GF-D8 (cell line): ENCODE measurements at regions not wholly inside any gene's neighbourhood (a gene's known extent, or its start where the extent isn't known, plus 50 kb on each side); places are given as distances from the start of the nearest gene placed in this dataset.
"Not testable (repeated sequence)": the region's sequence is repeated elsewhere in the genome, so short reads cannot be mapped to it uniquely, and the experiment has no call there.

Experiments used
- DNase-seq: peaks from one replicate; lab custom pipeline; 2025; lab: John Stamatoyannopoulos, UW

GRCh38 chr12:131250028-131250950 lies 296.6 kb downstream of the ADGRD1 start:
- no peak for DNase-seq

DNA sequence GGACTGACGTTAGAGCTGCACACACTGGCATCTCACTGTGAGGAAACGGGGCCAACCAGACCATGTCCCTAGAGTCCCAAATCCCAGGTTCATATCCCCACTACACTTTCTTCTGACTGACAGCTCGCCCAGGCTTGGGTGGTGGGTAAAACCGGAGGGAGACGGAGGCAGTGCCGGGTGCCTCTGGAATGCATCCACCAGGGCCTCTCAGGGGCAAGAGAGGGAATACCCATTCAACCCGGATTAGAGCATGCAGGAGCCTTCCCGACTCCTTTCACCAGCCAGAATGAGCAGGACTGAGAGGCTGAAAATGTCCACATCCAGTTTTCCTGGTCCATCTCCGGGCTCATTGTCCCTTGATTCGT lies 297.2 kb downstream of the ADGRD1 start:
- no peak for DNase-seq

DNA sequence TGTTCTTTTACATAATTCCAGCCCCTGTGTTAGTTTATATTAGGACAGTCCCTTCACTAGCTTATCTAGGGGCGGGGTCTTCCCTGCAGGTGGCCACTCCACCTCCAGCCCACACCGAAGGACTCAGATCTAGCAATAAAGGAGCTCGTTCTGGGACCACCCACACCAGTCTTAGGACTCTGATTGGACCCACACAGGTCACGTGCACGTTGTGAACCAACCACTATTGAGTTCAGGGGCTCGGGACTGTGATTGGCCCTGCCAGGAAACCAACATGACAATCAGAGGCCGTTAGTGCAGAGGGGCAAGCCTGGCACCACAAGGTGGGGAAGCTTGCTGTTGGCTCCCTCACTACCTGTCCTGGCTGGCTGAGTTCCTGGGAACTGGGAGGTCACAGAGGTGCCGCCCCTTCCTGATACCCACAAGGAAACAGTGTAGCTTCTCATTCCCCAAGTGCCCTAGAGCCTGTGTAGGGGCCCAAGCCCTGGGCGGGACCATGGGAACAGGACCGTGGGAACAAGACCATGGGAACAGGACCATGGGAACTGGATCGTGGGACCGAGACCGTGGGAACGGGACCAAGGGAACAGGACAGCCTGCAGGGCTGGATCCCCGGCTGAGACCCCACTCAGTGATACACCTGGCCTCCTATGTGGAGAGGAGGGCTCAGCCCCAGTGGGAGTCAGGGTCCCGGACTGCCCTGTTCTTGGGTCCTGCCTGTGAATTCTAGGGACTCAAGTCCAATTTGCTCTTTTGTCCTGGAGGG lies 297.8 kb downstream of the ADGRD1 start:
- no peak for DNase-seq

DNA sequence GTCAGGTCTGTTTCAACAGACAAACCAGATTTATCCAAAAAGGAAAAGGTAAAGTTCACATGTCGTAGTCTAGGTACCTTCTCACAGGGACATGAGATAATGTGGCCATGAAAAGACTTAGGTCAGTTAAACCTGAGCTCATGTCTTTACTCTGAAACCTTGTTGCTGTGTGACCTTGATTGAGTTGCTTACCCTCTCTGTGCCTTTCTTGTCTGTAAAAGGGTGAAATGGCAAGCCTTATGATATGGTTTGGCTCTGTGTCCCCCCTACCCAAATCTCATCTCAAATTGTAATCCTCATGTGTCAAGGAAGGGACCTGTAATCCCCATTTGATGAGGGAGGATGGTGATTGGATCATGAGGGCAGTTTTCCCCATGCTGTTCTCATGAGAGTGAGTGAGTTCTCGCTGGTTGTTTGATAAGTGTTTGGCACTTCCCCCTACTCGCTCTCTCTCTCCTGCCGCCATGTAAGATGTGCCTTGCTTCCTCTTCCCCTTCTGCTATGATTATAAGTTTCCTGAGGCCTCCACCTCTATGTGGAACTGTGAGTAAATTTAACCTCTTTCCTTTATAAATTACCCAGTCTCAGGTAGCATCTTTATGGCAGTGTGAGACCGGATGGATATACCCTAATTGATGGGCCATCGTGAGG lies 299.8 kb downstream of the ADGRD1 start:
- DNase-seq = no peak

- no peak for DNase-seq
Observed at GRCh38 chr12:131254374-131254773, 300.7 kb downstream of the ADGRD1 start.

GRCh38 chr12:131258398-131258797 lies 304.7 kb downstream of the ADGRD1 start:
- DNase-seq = no peak

- no peak for DNase-seq
Observed at GRCh38 chr12:131260251-131260905, 306.7 kb downstream of the ADGRD1 start.

GRCh38 chr12:131260954-131261353 lies 307.2 kb downstream of the ADGRD1 start:
- DNase-seq = no peak

DNA sequence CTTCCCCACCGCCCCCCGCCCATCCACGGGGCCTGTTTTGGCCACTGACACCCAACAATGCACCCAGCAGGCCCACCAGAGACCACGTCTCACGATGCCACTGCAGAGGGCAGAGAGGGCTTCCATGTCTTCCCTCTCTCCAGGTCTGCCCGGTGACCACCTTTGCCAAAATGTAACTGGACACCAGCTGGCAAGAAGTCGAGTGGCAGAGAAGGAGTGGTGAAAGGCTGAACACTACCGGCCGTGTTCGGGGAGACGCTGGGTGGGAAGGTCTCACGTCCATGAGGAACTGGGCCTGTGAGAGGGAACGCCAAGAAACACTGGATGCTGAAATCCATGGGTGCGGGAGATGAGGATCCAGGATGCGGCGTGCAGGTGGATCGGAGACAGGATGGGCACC lies 308.2 kb downstream of the ADGRD1 start:
- no peak for DNase-seq

GRCh38 chr12:131263626-131264025 lies 309.9 kb downstream of the ADGRD1 start:
- DNase-seq = no peak

GRCh38 chr12:131264635-131265034 lies 310.9 kb downstream of the ADGRD1 start:
- DNase-seq = no peak

DNA sequence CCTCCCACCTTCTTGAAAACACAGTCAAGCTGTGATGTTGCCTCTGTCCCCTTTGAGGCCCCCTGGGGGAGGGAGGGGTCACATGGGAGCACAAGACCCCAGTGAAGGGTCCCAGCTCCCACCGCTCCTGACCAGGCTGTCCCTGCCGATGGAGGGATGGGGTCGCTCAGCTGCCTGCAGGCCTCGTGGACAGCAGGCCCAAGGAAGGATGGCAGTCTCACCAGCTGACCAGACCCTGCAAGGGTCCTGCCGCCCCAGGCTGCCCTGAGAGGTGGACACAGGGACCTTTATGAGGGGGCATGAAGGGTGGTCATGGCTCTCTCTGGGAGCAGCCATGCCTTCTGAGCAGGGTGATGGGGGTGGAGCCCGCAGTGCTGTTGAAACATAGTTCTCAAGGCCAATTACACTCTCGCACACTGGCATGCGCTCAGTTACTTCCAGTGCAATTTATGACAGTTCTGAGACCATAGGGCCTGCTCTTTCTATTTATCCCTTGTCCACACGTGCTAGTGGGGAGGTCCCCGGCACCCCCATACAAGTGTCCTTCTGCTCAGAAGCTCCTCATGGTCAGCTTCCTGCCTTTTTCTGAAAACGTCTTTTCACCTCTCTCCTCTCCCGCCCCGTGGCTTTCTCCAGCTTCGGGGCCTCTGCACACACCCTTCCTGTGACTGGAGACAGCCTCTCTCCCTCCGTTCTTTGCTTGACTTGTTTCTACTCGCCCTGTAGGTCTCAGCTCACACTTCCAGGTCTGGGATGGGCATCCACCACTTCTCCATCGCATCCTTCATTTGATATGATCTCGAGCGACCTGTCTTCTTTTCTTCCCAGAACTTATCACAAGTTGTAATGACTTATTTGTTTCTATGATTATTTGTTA lies 313.1 kb downstream of the ADGRD1 start:
- DNase-seq = no peak

DNA sequence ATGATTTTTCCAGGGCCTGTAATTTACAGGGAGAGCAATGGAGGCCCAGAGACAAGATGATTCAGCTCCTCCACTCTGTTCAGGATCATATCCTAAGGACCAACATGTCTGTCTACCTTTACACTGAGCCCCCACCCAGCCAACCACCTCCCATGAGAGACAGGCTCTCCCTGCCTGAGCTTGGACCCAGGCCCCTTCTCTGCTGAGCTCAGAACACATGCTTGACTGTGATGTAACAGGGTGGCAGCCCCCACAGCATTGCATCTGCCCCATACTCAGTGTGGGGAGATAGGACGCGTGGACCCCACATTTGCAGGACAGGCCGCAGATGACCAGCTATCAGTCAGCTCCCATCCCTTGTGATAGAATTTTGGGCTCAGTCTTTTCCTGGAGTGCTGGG lies 313.9 kb downstream of the ADGRD1 start:
- no peak for DNase-seq

DNA sequence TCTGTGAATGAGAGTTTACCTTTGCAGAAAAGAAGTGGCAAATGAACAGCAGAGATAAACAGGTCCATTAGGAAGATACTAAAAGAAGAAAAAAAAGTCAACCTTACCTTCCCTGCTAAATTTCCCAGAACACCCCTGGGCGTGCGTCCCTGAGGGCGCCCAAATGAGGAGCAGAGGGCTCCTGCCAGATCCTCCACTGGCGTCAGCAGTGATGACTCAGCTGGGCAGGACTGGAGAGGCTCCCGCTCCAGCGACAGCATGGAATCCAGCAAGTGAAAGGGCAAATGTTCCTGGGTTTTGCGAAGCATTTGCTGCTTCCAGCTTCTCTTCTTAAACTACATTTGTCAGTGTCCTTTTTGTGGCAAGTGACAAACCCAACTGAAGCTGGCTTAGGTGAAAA lies 314.4 kb downstream of the ADGRD1 start:
- DNase-seq = not testable (repeated sequence)

DNA sequence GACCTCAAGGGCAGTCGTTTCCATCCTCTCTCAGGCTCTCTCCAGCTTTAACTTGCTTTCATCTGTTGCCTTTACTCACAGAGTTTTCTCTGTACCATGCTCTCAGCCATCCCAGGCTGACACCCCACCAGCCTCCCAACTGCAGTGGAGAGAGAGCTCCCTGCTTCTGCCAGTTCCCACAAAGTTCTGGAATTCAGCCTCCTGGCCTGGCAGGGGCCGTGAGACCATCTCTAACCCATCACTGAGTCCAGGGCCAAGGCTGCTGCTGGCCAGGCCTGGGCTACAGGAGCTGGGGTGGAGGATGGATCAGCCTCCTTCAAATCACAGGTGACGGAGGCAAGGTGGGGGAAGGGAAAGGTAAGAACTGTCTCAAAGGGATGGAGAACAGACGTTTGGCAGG lies 314.9 kb downstream of the ADGRD1 start:
- not testable (repeated sequence) for DNase-seq

DNA sequence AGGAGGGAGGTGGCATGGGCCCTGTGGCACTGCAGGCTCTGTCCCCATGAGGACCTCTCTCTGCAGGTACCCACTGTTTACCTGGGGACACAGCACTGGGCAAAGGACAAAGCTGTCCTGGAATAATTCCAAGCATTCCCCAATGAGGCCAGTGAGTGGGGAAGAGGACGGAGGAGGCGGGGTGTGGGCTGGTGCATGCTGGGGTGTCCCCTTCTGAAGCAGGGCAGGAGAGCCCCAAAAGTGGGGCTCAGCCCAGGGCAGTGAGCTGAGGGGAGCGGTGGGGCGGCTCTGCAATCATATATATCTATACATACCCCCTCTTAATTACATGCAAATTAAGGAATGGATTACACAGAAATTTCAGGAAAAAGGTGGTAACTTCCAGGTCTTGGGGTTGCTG lies 315.8 kb downstream of the ADGRD1 start:
- DNase-seq = no peak

DNA sequence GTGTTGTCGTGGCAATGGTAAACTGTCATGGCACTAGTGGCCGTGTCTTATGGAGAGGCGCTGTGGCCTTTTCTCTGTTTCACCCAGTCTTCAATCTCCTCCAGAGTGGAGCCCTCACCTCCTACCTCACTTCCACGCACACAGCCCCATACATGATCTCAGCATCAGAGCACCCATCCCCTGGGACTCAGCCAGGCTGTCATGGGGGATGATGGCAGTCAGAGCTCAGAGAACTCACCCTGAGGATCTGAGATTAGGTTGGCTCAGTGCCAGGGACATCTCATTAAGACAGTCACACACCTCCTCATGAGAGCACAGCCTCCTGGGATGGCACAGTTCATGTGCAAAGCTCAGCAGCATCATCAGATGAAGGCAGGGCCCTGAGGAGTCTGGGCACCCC lies 316.3 kb downstream of the ADGRD1 start:
- DNase-seq = not testable (repeated sequence)

DNA sequence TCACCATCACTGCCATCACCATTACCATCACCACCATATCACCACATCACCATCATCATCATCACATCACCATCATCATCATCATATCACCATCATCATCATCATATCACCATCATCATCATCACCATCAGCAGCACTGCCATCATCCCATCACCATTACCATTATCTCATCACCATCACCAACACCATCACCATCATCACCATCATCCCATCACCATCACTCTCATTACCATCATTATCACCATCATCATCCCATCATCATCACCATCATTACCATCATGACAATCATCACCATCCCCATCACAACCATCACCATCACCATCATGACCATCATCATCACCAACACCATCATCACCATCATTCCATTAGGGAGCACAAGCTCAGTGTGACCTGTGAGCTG lies 318.0 kb downstream of the ADGRD1 start:
- DNase-seq = no peak

DNA sequence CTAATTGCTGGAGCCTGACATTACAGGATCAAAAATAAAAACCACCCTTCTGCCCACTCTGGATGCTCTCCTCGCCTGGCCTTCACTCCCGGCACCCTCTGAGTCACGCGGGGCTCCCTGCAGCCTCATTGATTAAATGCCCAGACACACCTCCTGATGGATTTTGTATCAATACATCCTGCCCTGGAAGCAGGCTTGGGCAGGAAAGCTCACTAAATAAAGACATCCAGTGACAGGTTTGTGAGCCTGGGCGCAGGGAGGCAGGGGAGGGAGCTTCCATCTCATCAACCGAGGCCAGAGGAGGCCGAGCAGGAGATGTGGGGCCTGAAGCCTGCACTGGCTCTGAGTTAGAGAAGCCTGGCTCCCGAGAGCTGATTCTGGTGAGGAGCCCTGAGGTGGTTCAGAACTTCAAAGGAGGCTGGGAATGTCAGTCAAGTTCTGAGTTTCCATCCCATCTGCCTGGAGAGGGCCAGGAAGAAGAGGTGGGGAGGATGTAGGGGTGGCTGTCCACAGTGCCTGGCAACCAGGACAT lies 318.6 kb downstream of the ADGRD1 start:
- not testable (repeated sequence) for DNase-seq

DNA sequence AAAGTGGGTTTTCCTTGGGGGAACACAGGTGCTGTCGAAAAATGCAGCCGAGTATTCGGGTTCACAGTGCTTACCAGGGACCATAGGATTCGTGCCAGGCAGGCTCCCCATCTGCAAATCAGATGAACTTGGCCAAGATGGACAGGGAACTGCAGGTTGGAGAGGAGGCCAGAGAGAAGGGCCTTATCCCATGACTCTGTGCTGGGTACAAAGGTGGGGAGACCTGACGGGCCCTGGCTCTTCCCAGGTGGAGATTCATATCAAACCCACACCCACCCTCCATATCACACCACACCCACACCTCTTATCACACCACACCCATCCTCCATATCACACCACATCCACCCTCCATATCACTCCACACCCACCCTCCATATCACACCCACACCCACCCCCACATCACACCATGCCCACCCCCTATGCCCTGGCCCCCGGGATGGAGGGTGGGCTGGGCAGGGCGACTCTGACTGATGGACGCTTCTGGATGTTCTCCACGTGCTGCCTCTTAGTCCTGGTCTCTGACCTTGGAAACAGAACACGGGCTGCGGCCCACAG lies 319.7 kb downstream of the ADGRD1 start:
- no peak for DNase-seq

GRCh38 chr12:131274061-131274460 lies 320.4 kb downstream of the ADGRD1 start:
- no peak for DNase-seq
